ENCODE measurements at regions not wholly inside any gene's neighbourhood (a gene's known extent, or its start where the extent isn't known, plus 50 kb on each side); places are given as distances from the start of the nearest gene placed in this dataset.

GRCh38 chr2:111239581-111240249, 119.0 kb downstream of the BCL2L11 start:
- H3K36me3 ChIP-seq (ENCODE audit: control insufficient read depth in 1 of 2, insufficient read depth in 2 of 2, low read length in 2 of 2) = no peaks in the 10 kb centered on the region
- H3K79me2 ChIP-seq (ENCODE audit: insufficient read depth, low read length) = no peaks in the 10 kb centered on the region
- H3K9me3 ChIP-seq (ENCODE audit: control insufficient read depth in 1 of 2, insufficient read depth in 1 of 2, low read depth in 1 of 2, low read length in 2 of 2) = no peaks in the 10 kb centered on the region
- BruUV-seq (replicated peaks) = no TSS peak
- no peaks in the 10 kb centered on the region for H3K9me2 ChIP-seq (ENCODE audit: insufficient read depth)
- H3K27ac ChIP-seq (ENCODE audit: low read depth, low read length) = no peak overlapping the region
- CTCF ChIA-PET = no interaction called here
- no peaks in the 10 kb centered on the region for H3K4me1 ChIP-seq (ENCODE audit: control insufficient read depth in 1 of 2, insufficient read depth in 2 of 2, low read length in 2 of 2)
- TF ChIP-seq CBX3 (IDR thresholded peaks at IDR 0.05; ENCODE audit: low read depth) (no peak), ZNF274 (IDR thresholded peaks at IDR 0.05; ENCODE audit: low read depth, low read length) (no peak), FOSL1 (IDR thresholded peaks at IDR 0.05; ENCODE audit: low read depth) (no peak), ELF1 (IDR thresholded peaks at IDR 0.05; ENCODE audit: borderline replicate concordance, low read depth) (no peak)
- H3K9ac ChIP-seq (ENCODE audit: low read length) = no peak overlapping the region
- no peak overlapping the region for H2AFZ ChIP-seq (ENCODE audit: low read depth, low read length, poor library complexity, severe bottlenecking)
- RAD21 ChIA-PET (ENCODE audit: low non-redundant PET in 1 of 2, low total read pairs in 2 of 2, uncharacterized antibody in 2 of 2, unreplicated experiment in 2 of 2) = no interaction called here
- no peak overlapping the region for H3K4me3 ChIP-seq (replicated peaks in 1 of 2; ENCODE audit: low read depth in 1 of 2, low read length in 2 of 2)
- no peak overlapping the region for H3K4me2 ChIP-seq (ENCODE audit: low read length)
- ATAC-seq (no peak), DNase-seq (ENCODE audit: low read depth, low spot score) (no peak)
- H4K20me1 ChIP-seq (ENCODE audit: insufficient read depth) = no peaks in the 10 kb centered on the region
- POLR2A ChIA-PET = no interaction called here
- no peaks in the 10 kb centered on the region for H3K27me3 ChIP-seq (ENCODE audit: insufficient read depth, low read length)
- intact Hi-C loops (cut with micrococcal nuclease) = no loop called here

GRCh38 chr2:111243295-111243694, 122.6 kb downstream of the BCL2L11 start:
- H3K27ac ChIP-seq (ENCODE audit: low read depth, low read length) = no peak overlapping the region
- peaks cover 0 to 3% of the 10 kb centered on the region in 2 experiments; a peak in 1 of 4 replicates for H3K36me3 ChIP-seq (ENCODE audit: control insufficient read depth in 1 of 2, insufficient read depth in 2 of 2, low read length in 2 of 2)
- H3K9ac ChIP-seq (ENCODE audit: low read length) = no peak overlapping the region
- no TSS peak for BruUV-seq (replicated peaks)
- no peak for ATAC-seq
- H3K27me3 ChIP-seq (ENCODE audit: insufficient read depth, low read length) = no peaks in the 10 kb centered on the region
- DNase-seq (ENCODE audit: low read depth, low spot score) = no peak
- no peaks in the 10 kb centered on the region for H3K79me2 ChIP-seq (ENCODE audit: insufficient read depth, low read length)
- no peak for TF ChIP-seq ZFX (IDR thresholded peaks at IDR 0.05)
- TF ChIP-seq CBX3 (IDR thresholded peaks at IDR 0.05; ENCODE audit: low read depth) = no peak
- TF ChIP-seq ATF3 (IDR thresholded peaks at IDR 0.05) = no peak
- no peak for TF ChIP-seq ZBTB33 (IDR thresholded peaks at IDR 0.05; ENCODE audit: extremely low read depth, insufficient replicate concordance, low read length)
- TF ChIP-seq ZNF274 (IDR thresholded peaks at IDR 0.05; ENCODE audit: low read depth, low read length) = no peak
- no peak for TF ChIP-seq ELF1 (IDR thresholded peaks at IDR 0.05; ENCODE audit: borderline replicate concordance, low read depth)
- TF ChIP-seq CTCF (IDR thresholded peaks at IDR 0.05 in 2 of 3, conservative IDR thresholded peaks at IDR 0.05 in 1 of 3; ENCODE audit: borderline replicate concordance in 1 of 3, insufficient read depth in 1 of 3, low read depth in 2 of 3, low read length in 2 of 3) = no peak
- TF ChIP-seq EZH2 (IDR thresholded peaks at IDR 0.05) = no peak
- no peak for TF ChIP-seq YY1 (IDR thresholded peaks at IDR 0.05; ENCODE audit: extremely low read depth, insufficient replicate concordance, low read depth, low read length)
- TF ChIP-seq MAX (IDR thresholded peaks at IDR 0.05) = no peak
- no peak for TF ChIP-seq FOSL1 (IDR thresholded peaks at IDR 0.05; ENCODE audit: low read depth)
- H3K4me1 ChIP-seq (ENCODE audit: control insufficient read depth in 1 of 2, insufficient read depth in 2 of 2, low read length in 2 of 2) = no peaks in the 10 kb centered on the region
- ChIA-PET RAD21 (ENCODE audit: low non-redundant PET in 1 of 2, low total read pairs in 2 of 2, uncharacterized antibody in 2 of 2, unreplicated experiment in 2 of 2) (no interaction called here), POLR2A (no interaction called here), CTCF (no interaction called here)
- H3K9me2 ChIP-seq (ENCODE audit: insufficient read depth) = no peaks in the 10 kb centered on the region
- no peaks in the 10 kb centered on the region for H3K9me3 ChIP-seq (ENCODE audit: control insufficient read depth in 1 of 2, insufficient read depth in 1 of 2, low read depth in 1 of 2, low read length in 2 of 2)
- no peak overlapping the region for H3K4me3 ChIP-seq (replicated peaks in 1 of 2; ENCODE audit: low read depth in 1 of 2, low read length in 2 of 2)
- H2AFZ ChIP-seq (ENCODE audit: low read depth, low read length, poor library complexity, severe bottlenecking) = no peak overlapping the region
- no peaks in the 10 kb centered on the region for H4K20me1 ChIP-seq (ENCODE audit: insufficient read depth)
- intact Hi-C loops (cut with micrococcal nuclease) = no loop called here
- no peak overlapping the region for H3K4me2 ChIP-seq (ENCODE audit: low read length)

Measured in HCT116 (cell line).